ENCODE measurements at regions not wholly inside any gene's neighbourhood (a gene's known extent, or its start where the extent isn't known, plus 50 kb on each side); places are given as distances from the start of the nearest gene placed in this dataset.

GRCh38 chr5:2288466-2288865 lies 405.7 kb upstream of the IRX4 start:
- no peaks in the 10 kb centered on the region for H3K27me3 ChIP-seq (ENCODE audit: control insufficient read depth, insufficient read depth)
- no peak for DNase-seq
- H3K27ac ChIP-seq (ENCODE audit: low read length): no peak overlapping the region
- H3K4me3 ChIP-seq (ENCODE audit: low read length): no peak overlapping the region
- intact Hi-C loops (cut with DNase I): no loop called here
- no peaks in the 10 kb centered on the region for H3K4me1 ChIP-seq (ENCODE audit: control insufficient read depth, insufficient read depth, low read length)
- WGBS: 87% methylated on average over 11 of the region's 11 CpGs
- ATAC-seq: no peak
- no peaks in the 10 kb centered on the region for H3K9me3 ChIP-seq (ENCODE audit: control insufficient read depth, low read length)

GRCh38 chr5:2286250-2286649 lies 403.5 kb upstream of the IRX4 start:
- no peak for DNase-seq
- 83% methylated on average over 7 of the region's 7 CpGs for WGBS
- intact Hi-C loops (cut with DNase I): no loop called here
- H3K27me3 ChIP-seq (ENCODE audit: control insufficient read depth, insufficient read depth): no peaks in the 10 kb centered on the region
- no peak overlapping the region for H3K27ac ChIP-seq (ENCODE audit: low read length)
- H3K4me3 ChIP-seq (ENCODE audit: low read length): no peak overlapping the region
- H3K4me1 ChIP-seq (ENCODE audit: control insufficient read depth, insufficient read depth, low read length): no peaks in the 10 kb centered on the region
- ATAC-seq: no peak
- H3K9me3 ChIP-seq (ENCODE audit: control insufficient read depth, low read length): no peaks in the 10 kb centered on the region

- DNase-seq (no peak), ATAC-seq (no peak)
- WGBS: 82% methylated on average over 8 of the region's 8 CpGs
- intact Hi-C loops (cut with DNase I): no loop called here
- no peaks in the 10 kb centered on the region for H3K9me3 ChIP-seq (ENCODE audit: control insufficient read depth, low read length)
- no peak overlapping the region for H3K27ac ChIP-seq (ENCODE audit: low read length)
- H3K4me3 ChIP-seq (ENCODE audit: low read length): no peak overlapping the region
- H3K27me3 ChIP-seq (ENCODE audit: control insufficient read depth, insufficient read depth): no peaks in the 10 kb centered on the region
- no peaks in the 10 kb centered on the region for H3K4me1 ChIP-seq (ENCODE audit: control insufficient read depth, insufficient read depth, low read length)
These were observed 402.0 kb upstream of the IRX4 start for GRCh38 chr5:2284678-2285077.

GRCh38 chr5:2283481-2284045 lies 400.8 kb upstream of the IRX4 start:
- DNase-seq (no peak), ATAC-seq (no peak)
- no peaks in the 10 kb centered on the region for H3K27me3 ChIP-seq (ENCODE audit: control insufficient read depth, insufficient read depth)
- no peaks in the 10 kb centered on the region for H3K4me1 ChIP-seq (ENCODE audit: control insufficient read depth, insufficient read depth, low read length)
- H3K4me3 ChIP-seq (ENCODE audit: low read length): no peak overlapping the region
- no peak overlapping the region for H3K27ac ChIP-seq (ENCODE audit: low read length)
- 86% methylated on average over 10 of the region's 10 CpGs for WGBS
- H3K9me3 ChIP-seq (ENCODE audit: control insufficient read depth, low read length): no peaks in the 10 kb centered on the region
- intact Hi-C loops (cut with DNase I): no loop called here

- H3K4me3 ChIP-seq (ENCODE audit: low read length): no peak overlapping the region
- intact Hi-C loops (cut with DNase I): no loop called here
- WGBS: 78% methylated on average over 7 of the region's 7 CpGs
- no peaks in the 10 kb centered on the region for H3K27me3 ChIP-seq (ENCODE audit: control insufficient read depth, insufficient read depth)
- DNase-seq: no peak
- no peak overlapping the region for H3K27ac ChIP-seq (ENCODE audit: low read length)
- H3K4me1 ChIP-seq (ENCODE audit: control insufficient read depth, insufficient read depth, low read length): no peaks in the 10 kb centered on the region
- ATAC-seq: no peak
- H3K9me3 ChIP-seq (ENCODE audit: control insufficient read depth, low read length): no peaks in the 10 kb centered on the region
These were observed 400.2 kb upstream of the IRX4 start for GRCh38 chr5:2282893-2283292.

- no peak for ATAC-seq
- intact Hi-C loops (cut with DNase I): no loop called here
- Histone ChIP-seq H3K9me3 (ENCODE audit: control insufficient read depth, low read length) (no peaks in the 10 kb centered on the region), H3K27ac (ENCODE audit: low read length) (no peak overlapping the region), H3K4me3 (ENCODE audit: low read length) (no peak overlapping the region), H3K4me1 (ENCODE audit: control insufficient read depth, insufficient read depth, low read length) (no peaks in the 10 kb centered on the region), H3K27me3 (ENCODE audit: control insufficient read depth, insufficient read depth) (no peaks in the 10 kb centered on the region)
- no peak for DNase-seq
- WGBS: 69% methylated on average over 11 of the region's 11 CpGs
These were observed 399.4 kb upstream of the IRX4 start for GRCh38 chr5:2282034-2282690.

- no peaks in the 10 kb centered on the region for H3K4me1 ChIP-seq (ENCODE audit: control insufficient read depth, insufficient read depth, low read length)
- H3K27me3 ChIP-seq (ENCODE audit: control insufficient read depth, insufficient read depth): no peaks in the 10 kb centered on the region
- no peak overlapping the region for H3K27ac ChIP-seq (ENCODE audit: low read length)
- H3K4me3 ChIP-seq (ENCODE audit: low read length): no peak overlapping the region
- no peak for ATAC-seq
- WGBS: 91% methylated on average over 3 of the region's 3 CpGs
- DNase-seq: no peak
- intact Hi-C loops (cut with DNase I): no loop called here
- no peaks in the 10 kb centered on the region for H3K9me3 ChIP-seq (ENCODE audit: control insufficient read depth, low read length)
These were observed 398.7 kb upstream of the IRX4 start for GRCh38 chr5:2281446-2281845.

GRCh38 chr5:2280318-2280717 lies 397.6 kb upstream of the IRX4 start:
- DNase-seq (no peak), ATAC-seq (no peak)
- intact Hi-C loops (cut with DNase I): no loop called here
- Histone ChIP-seq H3K9me3 (ENCODE audit: control insufficient read depth, low read length) (no peaks in the 10 kb centered on the region), H3K4me1 (ENCODE audit: control insufficient read depth, insufficient read depth, low read length) (no peaks in the 10 kb centered on the region), H3K27ac (ENCODE audit: low read length) (no peak overlapping the region), H3K4me3 (ENCODE audit: low read length) (no peak overlapping the region), H3K27me3 (ENCODE audit: control insufficient read depth, insufficient read depth) (no peaks in the 10 kb centered on the region)
- WGBS: 86% methylated on average over 3 of the region's 3 CpGs

- Histone ChIP-seq H3K27ac (ENCODE audit: low read length) (no peak overlapping the region), H3K4me1 (ENCODE audit: control insufficient read depth, insufficient read depth, low read length) (no peaks in the 10 kb centered on the region), H3K27me3 (ENCODE audit: control insufficient read depth, insufficient read depth) (no peaks in the 10 kb centered on the region), H3K4me3 (ENCODE audit: low read length) (no peak overlapping the region), H3K9me3 (ENCODE audit: control insufficient read depth, low read length) (no peaks in the 10 kb centered on the region)
- 54% methylated on average over 27 of the region's 27 CpGs for WGBS
- ATAC-seq: no peak
- DNase-seq: no peak
- intact Hi-C loops (cut with DNase I): no loop called here
These were observed 396.2 kb upstream of the IRX4 start for GRCh38 chr5:2278825-2279456.

GRCh38 chr5:2277886-2278285 lies 395.2 kb upstream of the IRX4 start:
- Histone ChIP-seq H3K4me1 (ENCODE audit: control insufficient read depth, insufficient read depth, low read length) (no peaks in the 10 kb centered on the region), H3K4me3 (ENCODE audit: low read length) (no peak overlapping the region), H3K9me3 (ENCODE audit: control insufficient read depth, low read length) (no peaks in the 10 kb centered on the region), H3K27me3 (ENCODE audit: control insufficient read depth, insufficient read depth) (no peaks in the 10 kb centered on the region), H3K27ac (ENCODE audit: low read length) (no peak overlapping the region)
- intact Hi-C loops (cut with DNase I): no loop called here
- DNase-seq: no peak
- ATAC-seq: no peak
- 81% methylated on average over 15 of the region's 15 CpGs for WGBS

- Histone ChIP-seq H3K9me3 (ENCODE audit: control insufficient read depth, low read length) (no peaks in the 10 kb centered on the region), H3K4me3 (ENCODE audit: low read length) (no peak overlapping the region), H3K27ac (ENCODE audit: low read length) (no peak overlapping the region), H3K27me3 (ENCODE audit: control insufficient read depth, insufficient read depth) (no peaks in the 10 kb centered on the region), H3K4me1 (ENCODE audit: control insufficient read depth, insufficient read depth, low read length) (no peaks in the 10 kb centered on the region)
- DNase-seq (no peak), ATAC-seq (no peak)
- intact Hi-C loops (cut with DNase I): no loop called here
- WGBS: 87% methylated on average over 8 of the region's 8 CpGs
These were observed 393.4 kb upstream of the IRX4 start for GRCh38 chr5:2276101-2276500.

All from right cardiac atrium (tissue), 5 donors.